ENCODE measurements at regions not wholly inside any gene's neighbourhood (a gene's known extent, or its start where the extent isn't known, plus 50 kb on each side); places are given as distances from the start of the nearest gene placed in this dataset.

- no peaks in the 10 kb centered on the region for H3K36me3 ChIP-seq
- DNase-seq (ENCODE audit: low spot score in 2 of 2): no peak
- no peak overlapping the region for H3K4me3 ChIP-seq
- no peaks in the 10 kb centered on the region for H3K27me3 ChIP-seq
- intact Hi-C loops (cut with DNase I): no loop called here
- H3K9me3 ChIP-seq: no peaks in the 10 kb centered on the region
- H3K4me1 ChIP-seq: no peaks in the 10 kb centered on the region
- no peak overlapping the region for H3K27ac ChIP-seq
- TF ChIP-seq, protein P1, sequence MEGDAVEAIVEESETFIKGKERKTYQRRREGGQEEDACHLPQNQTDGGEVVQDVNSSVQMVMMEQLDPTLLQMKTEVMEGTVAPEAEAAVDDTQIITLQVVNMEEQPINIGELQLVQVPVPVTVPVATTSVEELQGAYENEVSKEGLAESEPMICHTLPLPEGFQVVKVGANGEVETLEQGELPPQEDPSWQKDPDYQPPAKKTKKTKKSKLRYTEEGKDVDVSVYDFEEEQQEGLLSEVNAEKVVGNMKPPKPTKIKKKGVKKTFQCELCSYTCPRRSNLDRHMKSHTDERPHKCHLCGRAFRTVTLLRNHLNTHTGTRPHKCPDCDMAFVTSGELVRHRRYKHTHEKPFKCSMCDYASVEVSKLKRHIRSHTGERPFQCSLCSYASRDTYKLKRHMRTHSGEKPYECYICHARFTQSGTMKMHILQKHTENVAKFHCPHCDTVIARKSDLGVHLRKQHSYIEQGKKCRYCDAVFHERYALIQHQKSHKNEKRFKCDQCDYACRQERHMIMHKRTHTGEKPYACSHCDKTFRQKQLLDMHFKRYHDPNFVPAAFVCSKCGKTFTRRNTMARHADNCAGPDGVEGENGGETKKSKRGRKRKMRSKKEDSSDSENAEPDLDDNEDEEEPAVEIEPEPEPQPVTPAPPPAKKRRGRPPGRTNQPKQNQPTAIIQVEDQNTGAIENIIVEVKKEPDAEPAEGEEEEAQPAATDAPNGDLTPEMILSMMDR (IDR thresholded peaks at IDR 0.05): no peak
These were observed 638.6 kb upstream of the TBL1XR1 start for GRCh38 chr3:177835917-177836316.

- Histone ChIP-seq H3K36me3 (no peaks in the 10 kb centered on the region), H3K27ac (no peak overlapping the region), H3K4me1 (no peaks in the 10 kb centered on the region), H3K4me3 (no peak overlapping the region), H3K27me3 (no peaks in the 10 kb centered on the region), H3K9me3 (no peaks in the 10 kb centered on the region)
- DNase-seq (ENCODE audit: low spot score in 2 of 2): no peak
- TF ChIP-seq, protein P1 (IDR thresholded peaks at IDR 0.05): no peak
- intact Hi-C loops (cut with DNase I): no loop called here
These were observed 639.4 kb upstream of the TBL1XR1 start for GRCh38 chr3:177836671-177837070.

GRCh38 chr3:177837951-177838655, 640.8 kb upstream of the TBL1XR1 start:
- H3K27ac ChIP-seq: no peak overlapping the region
- H3K9me3 ChIP-seq: no peaks in the 10 kb centered on the region
- H3K27me3 ChIP-seq: no peaks in the 10 kb centered on the region
- no peak overlapping the region for H3K4me3 ChIP-seq
- intact Hi-C loops (cut with DNase I): no loop called here
- no peaks in the 10 kb centered on the region for H3K36me3 ChIP-seq
- DNase-seq (ENCODE audit: low spot score in 2 of 2): no peak
- TF ChIP-seq, protein P1 (IDR thresholded peaks at IDR 0.05): no peak
- no peaks in the 10 kb centered on the region for H3K4me1 ChIP-seq

DNA sequence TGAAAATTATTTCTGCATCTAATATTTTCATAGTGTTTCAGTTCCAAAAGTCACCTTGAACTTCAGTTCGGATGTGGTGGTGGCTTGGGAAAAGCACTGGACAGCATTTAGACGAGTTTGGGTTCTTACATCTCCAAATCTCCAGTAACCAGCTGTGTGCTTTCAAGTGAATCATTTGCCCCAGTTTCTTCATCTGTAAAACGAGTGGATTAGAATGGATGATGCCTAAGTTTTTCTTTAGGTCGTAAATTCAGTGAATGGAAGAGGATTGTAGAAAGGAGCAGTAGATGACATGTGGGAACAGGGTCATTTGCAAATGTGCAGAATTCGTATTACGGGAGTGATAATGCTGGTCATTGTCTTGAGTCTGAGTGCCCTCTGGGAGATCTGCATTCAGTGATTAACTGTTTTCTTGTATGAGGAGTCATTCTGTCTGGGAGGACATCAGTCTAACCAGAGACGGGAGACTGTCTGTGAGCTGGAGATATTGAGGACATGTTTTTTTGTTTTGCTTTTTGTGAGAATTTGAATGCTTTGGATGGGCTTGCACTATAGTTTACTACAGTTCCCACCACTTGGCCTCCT, 641.6 kb upstream of the TBL1XR1 start:
- Histone ChIP-seq H3K27me3 (no peaks in the 10 kb centered on the region), H3K27ac (no peak overlapping the region), H3K4me3 (no peak overlapping the region), H3K36me3 (no peaks in the 10 kb centered on the region), H3K4me1 (no peaks in the 10 kb centered on the region), H3K9me3 (no peaks in the 10 kb centered on the region)
- TF ChIP-seq, protein P1 (IDR thresholded peaks at IDR 0.05): no peak
- intact Hi-C loops (cut with DNase I): no loop called here
- no peak for DNase-seq (ENCODE audit: low spot score in 2 of 2)

- Histone ChIP-seq H3K9me3 (no peaks in the 10 kb centered on the region), H3K27me3 (no peaks in the 10 kb centered on the region), H3K4me1 (no peaks in the 10 kb centered on the region), H3K27ac (no peak overlapping the region), H3K36me3 (no peaks in the 10 kb centered on the region), H3K4me3 (no peak overlapping the region)
- DNase-seq (ENCODE audit: low spot score in 2 of 2): no peak
- intact Hi-C loops (cut with DNase I): no loop called here
- TF ChIP-seq, protein P1 (IDR thresholded peaks at IDR 0.05): no peak
These were observed 645.0 kb upstream of the TBL1XR1 start for GRCh38 chr3:177842302-177842701.

Data from ascending aorta (tissue), 2 donors.